Stimulated activated CD8-positive, alpha-beta memory T cell treated with anti-CD3 and anti-CD28 coated beads, Interleukin-15, amount 100 ng/mL, for 24 hours (primary cell): ENCODE measurements at regions not wholly inside any gene's neighbourhood (a gene's known extent, or its start where the extent isn't known, plus 50 kb on each side); places are given as distances from the start of the nearest gene placed in this dataset.

Source experiments
- DNase-seq: peaks from one replicate; pipeline ENCODE4 v3.0.0-alpha.2; 2020; ENCODE audit warnings: low read depth

- no peak for DNase-seq
Measured at GRCh38 chr10:43734716-43735115, 86.0 kb upstream of the ZNF32 start.

- no peak for DNase-seq
Measured at GRCh38 chr10:43731486-43731885, 82.8 kb upstream of the ZNF32 start.

DNA sequence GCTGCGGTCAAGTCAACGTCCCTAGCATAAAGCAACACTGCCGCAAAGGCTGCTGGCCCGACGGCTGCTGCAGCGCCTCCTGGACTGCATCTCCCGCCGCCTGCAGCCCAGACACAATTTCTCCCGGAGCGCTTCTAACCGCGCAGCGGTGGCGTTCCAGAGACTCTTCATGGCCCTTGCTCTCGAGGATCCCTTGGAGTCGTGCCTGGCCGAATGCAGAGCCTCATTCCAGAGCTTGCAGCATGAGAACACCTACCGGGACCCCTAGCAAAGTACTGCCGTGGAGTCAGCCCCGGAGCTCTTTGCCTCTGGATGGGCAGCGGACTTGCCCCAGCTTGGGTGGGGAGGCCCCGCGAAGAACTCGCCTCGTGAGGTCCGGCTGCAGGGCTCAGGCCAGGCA is 79.7 kb upstream of the ZNF32 start:
- no peak for DNase-seq

GRCh38 chr10:43727935-43728334 is 79.3 kb upstream of the ZNF32 start:
- no peak for DNase-seq

DNA sequence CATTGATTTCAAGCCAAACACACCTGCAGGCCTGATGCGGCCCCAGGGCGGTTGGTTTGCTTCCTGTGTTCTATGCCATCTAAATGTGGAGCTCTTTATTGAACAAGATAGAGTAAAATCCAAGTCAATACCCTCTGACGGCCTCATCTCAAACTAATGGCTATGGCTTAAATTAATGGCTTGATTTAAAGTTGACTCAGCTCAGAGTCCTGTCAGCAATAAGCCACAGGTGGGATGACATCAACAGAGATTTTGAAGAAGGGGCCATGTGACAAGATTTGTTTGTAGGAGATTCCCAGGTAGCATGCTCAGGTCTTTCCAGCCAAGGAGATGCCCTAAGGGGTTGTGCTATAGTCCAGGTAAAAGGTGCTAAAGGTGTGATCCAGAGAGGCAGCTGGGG is 66.7 kb upstream of the ZNF32 start:
- no peak for DNase-seq

GRCh38 chr10:43712821-43713584 is 64.3 kb upstream of the ZNF32 start:
- no peak for DNase-seq

GRCh38 chr10:43710772-43711471 is 62.2 kb upstream of the ZNF32 start:
- no peak for DNase-seq

DNA sequence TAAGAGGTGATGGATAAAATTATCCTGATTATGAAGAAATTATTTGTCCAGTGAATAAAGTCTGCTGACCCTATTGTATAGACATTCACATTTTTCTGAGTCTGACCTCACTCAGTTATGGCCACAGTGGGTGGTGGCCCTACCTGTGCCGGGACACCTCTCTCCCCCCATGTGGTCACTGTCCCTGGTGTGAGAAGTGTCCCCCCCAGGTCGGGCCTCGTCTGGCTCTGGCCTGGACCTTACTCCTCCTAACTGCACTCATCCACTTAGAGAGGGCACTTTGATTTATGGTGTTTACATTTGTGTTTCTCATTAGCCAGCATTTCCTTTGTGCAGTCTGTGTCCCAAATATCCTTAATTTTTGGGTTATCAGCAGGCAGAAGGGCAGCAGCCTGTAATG is 59.6 kb upstream of the ZNF32 start:
- DNase-seq, result no peak

GRCh38 chr10:43707770-43708169 is 59.1 kb upstream of the ZNF32 start:
- DNase-seq, result no peak

DNA sequence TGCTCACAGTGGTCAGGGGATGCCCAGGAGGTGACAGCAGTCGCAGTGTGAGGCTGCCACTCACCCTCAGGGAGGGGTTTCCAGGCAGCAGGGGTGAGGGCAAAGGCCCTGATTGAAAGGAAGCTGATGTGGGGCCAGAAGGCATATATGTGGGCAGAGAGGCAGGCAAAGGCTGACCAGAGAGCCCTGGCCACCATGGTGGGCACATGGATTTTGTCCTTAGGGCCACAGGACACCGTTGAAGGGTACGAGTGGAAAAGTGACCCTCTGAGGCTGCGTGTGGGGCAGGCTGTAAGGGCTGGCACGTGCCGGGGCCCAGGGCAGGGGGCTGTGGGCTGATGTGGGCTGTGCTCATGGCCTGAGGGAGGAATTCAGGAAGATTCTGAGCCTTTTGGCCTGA is 57.5 kb upstream of the ZNF32 start:
- no peak for DNase-seq

- DNase-seq, result no peak
Measured at GRCh38 chr10:43703286-43703685, 54.6 kb upstream of the ZNF32 start.

GRCh38 chr10:43702936-43703281 is 54.2 kb upstream of the ZNF32 start:
- DNase-seq, result no peak

DNA sequence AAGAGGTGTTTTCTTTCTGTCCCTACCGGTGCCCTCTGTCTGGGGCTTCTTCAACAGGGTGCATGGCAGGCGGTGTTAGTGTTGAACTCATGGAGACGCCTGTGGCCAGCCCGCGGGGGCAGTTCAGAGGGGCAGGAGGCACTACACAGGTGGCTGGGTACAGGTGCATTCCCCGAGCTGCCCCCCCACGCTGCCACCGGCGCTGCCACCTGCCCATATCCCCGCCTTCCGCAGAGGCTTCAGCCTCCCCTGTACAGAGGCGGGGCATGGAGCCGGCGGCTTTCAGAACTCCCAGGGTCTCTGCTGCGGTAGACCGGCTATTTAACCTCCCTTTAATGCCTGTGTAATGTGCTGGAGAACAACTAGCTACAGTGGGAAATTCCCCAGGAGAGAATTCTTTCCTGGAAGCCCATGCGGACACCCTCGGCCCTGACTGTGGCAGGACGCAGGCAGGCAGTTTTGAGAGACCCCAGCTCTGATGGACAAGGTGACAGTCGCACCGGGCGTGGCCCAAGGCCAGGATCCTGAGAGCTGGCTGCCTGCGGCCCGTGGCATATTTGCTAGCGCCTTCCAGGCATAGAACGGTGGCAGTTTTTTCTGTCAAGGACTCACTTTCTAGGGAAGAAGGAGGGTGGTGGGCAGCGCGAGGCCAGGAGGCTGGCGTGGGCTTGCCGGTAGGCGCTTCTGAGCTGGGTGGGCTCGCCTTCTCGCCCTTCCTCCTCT is 53.7 kb upstream of the ZNF32 start:
- DNase-seq, result no peak

DNA sequence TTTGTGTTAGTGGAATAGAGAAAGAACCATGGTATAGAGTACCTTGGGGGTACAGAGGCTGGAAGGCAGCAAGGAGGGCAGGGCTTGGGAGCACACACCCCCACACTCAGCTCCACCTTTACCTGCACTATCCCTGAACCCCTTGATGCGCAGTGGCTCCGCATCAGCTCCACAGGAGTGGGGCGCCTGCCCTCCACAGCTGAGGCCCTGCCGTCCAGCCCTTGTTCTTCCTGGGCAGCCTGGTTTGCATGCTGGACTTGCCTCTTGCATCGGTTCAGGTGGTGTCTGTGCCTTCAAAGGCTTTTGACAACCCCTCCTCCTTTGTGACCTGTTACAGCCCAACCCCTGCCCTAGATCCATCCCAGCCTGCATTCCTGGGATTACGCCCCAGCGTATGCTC is 52.6 kb upstream of the ZNF32 start:
- no peak for DNase-seq

DNA sequence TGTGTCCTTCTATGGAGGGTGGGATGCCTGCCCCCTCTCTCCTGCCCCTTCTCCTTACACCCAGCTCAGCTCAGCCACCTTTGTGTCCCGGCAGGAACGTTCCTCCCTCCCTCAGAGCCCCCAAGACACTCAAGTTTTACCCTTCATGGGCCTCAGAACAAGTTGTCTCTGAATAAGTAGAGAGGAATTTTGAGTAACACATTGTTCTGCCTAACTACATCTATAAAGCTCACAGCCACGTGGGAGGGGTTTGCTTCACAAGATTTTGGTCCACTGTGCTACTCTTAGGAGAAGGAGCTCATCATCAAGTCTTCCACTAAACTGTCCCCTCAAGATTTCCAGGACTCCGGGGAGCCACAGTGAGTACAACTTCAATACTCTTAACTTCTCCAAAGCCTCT is 51.6 kb upstream of the ZNF32 start:
- no peak for DNase-seq

- DNase-seq, result no peak
Measured at GRCh38 chr10:43699516-43699915, 50.8 kb upstream of the ZNF32 start.
